Heart left ventricle (tissue), 16 donors: ENCODE measurements at regions not wholly inside any gene's neighbourhood (a gene's known extent, or its start where the extent isn't known, plus 50 kb on each side); places are given as distances from the start of the nearest gene placed in this dataset.

Source experiments
- ATAC-seq, 4 donors: fragments of 200-7000 bp; cut with Tn5 transposase; one replicate each; pipeline ENCODE4 v1.9.1; 2020 to 2022; ENCODE audit warnings: moderate library complexity in 4 of 4, mild to moderate bottlenecking in 3 of 4, moderate number of reproducible peaks in 1 of 4
- DNase-seq, 5 donors: peaks; one replicate each; pipeline ENCODE4 v3.0.0-alpha.2; 2020
- H3K27ac ChIP-seq, 12 donors: fragments of 200-600 bp; sonication (generic) in 4 of 12; one replicate each; pipeline versions ENCODE4 v1.5.0 to v1.8.0; 2016 to 2022; ENCODE audit warnings: mild to moderate bottlenecking in 2 of 12
- H3K27me3 ChIP-seq, 9 donors: fragments of 200-600 bp; sonication (generic) in 2 of 9; one replicate each; pipeline versions ENCODE4 v1.5.1 to v1.8.0; 2016 to 2022; ENCODE audit warnings: mild to moderate bottlenecking in 3 of 9
- H3K36me3 ChIP-seq, 9 donors: fragments of 200-600 bp; sonication (generic) in 2 of 9; one replicate each; pipeline versions ENCODE4 v1.5.0 to v1.8.0; 2018 to 2022; ENCODE audit warnings: mild to moderate bottlenecking in 2 of 9
- H3K4me1 ChIP-seq, 12 donors: fragments of 200-600 bp; sonication (generic) in 4 of 12; one replicate each; pipeline versions ENCODE4 v1.5.0 to v1.8.0; 2016 to 2022; ENCODE audit warnings: mild to moderate bottlenecking in 3 of 12
- H3K4me3 ChIP-seq, 12 donors: fragments of 200-600 bp; sonication (generic) in 4 of 12; one replicate each; pipeline versions ENCODE4 v1.5.0 to v1.8.0; 2017 to 2022; ENCODE audit warnings: mild to moderate bottlenecking in 9 of 12, moderate library complexity in 4 of 12
- H3K9me3 ChIP-seq, 12 donors: fragments of 200-600 bp; sonication (generic) in 4 of 12; one replicate each; pipeline versions ENCODE4 v1.5.0 to v1.8.0; 2016 to 2022; ENCODE audit warnings: mild to moderate bottlenecking in 1 of 12
- POLR2A ChIP-seq, 2 donors: fragments of 450-650 bp; IDR thresholded peaks; one replicate each; pipeline ENCODE4 v1.6.1; 2017; ENCODE audit warnings: antibody characterized with exemption in 2 of 2, mild to moderate bottlenecking in 2 of 2, moderate library complexity in 2 of 2
- WGBS, 4 donors: extraction: QIAGEN DNeasy Blood & Tissue Kit in 2 of 4; methylation state at CpG; one replicate each; pipeline versions ENCODE4 v1.1.5 to v1.1.7; 2013 to 2018; 5-methylcytosine and 5-hydroxymethylcytosine counted together
- intact Hi-C, 10 donors: fragments of 100-400 bp; cut with DNase I; formaldehyde crosslinking; loops; one replicate each; pipeline versions ENCODE4 v1.11.1 to v1.14.2; 2022
- TF ChIP-seq, protein P1 (sequence below), 12 donors: fragments of 200-600 bp; sonication (generic) in 4 of 12; IDR thresholded peaks; one replicate each; pipeline versions ENCODE4 v1.5.0 to v1.8.0; 2018 to 2022; ENCODE audit warnings: antibody characterized with exemption in 12 of 12, mild to moderate bottlenecking in 5 of 12
- donor health status: ischemic (EF 13 %, LVEDD 7.1; RV severe dilation, severe dysfunction).
- donor health status: healthy with polysubstance abuse.
- donor health status: DM: no; HTN: yes; CAD: no.
- donor health status: DM: no; HTN: no; CAD: no.
- donor health status: ischemic (EF 25% LVEDD 6.9; RV normal size, moderate dysfunction).
- donor health status: ischemic (EF 25% LVEDD 5.7; RV mildly dilated, moderate dysfunction).
- donor health status: healthy.
- donor health status: DM: yes; HTN: yes; CAD: no.
- donor health status: ischemic (EF 35%, LVEDD 5.7; RV mildly dilated, moderate dysfunction).
- donor health status: nonischemic (EF 11% LVEDD 7.7; RV severe dilation, severe dysfunction).
- donor health status: DM: yes; HTN: yes; CAD: no.
- donor health status: PGD.
- donor health status: ischemic (EF 29% LVEDD 5.4; RV normal size, mild dysfunction).
- donor health status: nonischemic (EF 23%, LVEDD 6.1; RV moderate dilation, normal function).

DNA sequence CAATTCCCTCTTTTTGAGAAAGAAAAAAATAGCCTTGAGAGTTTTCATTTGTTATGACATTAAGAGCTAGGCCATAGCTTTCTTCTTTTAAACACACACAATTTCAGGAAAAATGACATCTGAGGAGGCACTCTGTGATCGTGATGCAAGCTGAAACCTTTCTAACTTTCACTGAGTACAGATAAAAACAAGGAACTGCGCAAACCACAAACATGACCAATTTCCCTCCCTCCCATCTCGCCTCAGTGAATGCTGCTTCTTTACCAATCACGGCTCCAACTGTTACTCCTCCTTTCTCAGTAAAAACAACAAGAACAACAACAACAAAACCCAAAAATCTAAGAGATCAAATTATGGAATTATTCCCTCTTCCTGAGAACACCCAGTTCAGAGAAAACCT is 626.8 kb downstream of the TLL1 start:
- Histone ChIP-seq H3K4me1 (no peaks in the 10 kb centered on the region), H3K27ac (no peak overlapping the region), H3K4me3 (no peak overlapping the region), H3K27me3 (peaks cover 0 to 3% (median 0%) of the 10 kb centered on the region in 9 donors), H3K9me3 (no peaks in the 10 kb centered on the region), H3K36me3 (no peaks in the 10 kb centered on the region)
- ATAC-seq (no peak), DNase-seq (no peak)
- TF ChIP-seq, protein P1, sequence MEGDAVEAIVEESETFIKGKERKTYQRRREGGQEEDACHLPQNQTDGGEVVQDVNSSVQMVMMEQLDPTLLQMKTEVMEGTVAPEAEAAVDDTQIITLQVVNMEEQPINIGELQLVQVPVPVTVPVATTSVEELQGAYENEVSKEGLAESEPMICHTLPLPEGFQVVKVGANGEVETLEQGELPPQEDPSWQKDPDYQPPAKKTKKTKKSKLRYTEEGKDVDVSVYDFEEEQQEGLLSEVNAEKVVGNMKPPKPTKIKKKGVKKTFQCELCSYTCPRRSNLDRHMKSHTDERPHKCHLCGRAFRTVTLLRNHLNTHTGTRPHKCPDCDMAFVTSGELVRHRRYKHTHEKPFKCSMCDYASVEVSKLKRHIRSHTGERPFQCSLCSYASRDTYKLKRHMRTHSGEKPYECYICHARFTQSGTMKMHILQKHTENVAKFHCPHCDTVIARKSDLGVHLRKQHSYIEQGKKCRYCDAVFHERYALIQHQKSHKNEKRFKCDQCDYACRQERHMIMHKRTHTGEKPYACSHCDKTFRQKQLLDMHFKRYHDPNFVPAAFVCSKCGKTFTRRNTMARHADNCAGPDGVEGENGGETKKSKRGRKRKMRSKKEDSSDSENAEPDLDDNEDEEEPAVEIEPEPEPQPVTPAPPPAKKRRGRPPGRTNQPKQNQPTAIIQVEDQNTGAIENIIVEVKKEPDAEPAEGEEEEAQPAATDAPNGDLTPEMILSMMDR (IDR thresholded peaks at IDR 0.05): no peak
- no peak for TF ChIP-seq POLR2A (IDR thresholded peaks at IDR 0.05)
- intact Hi-C loops: no loop called here
- WGBS, 4 donors: 39 to 70% (median 52%) methylated on average over 4 of the region's 4 CpGs

DNA sequence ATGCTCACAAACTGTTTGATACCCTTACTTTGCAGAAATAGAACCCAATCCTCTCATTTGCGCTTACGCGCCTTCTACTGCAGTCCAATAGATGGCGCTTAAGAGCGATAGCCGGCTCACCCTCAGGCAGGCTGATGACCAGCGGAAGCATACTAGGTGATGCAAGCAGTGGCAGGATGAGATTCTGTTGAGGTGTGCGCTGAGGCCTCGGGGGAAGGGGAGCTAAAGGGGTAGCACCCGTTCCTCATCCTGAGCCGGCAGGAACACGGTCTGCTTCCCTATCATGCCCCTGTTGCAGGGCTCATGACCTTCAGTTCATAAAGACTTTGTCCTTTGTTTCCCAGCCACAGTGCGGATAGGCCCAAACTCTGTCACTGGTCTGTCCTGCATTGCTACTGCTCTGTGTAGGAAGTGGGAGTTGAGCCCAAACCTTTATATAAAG is 628.9 kb downstream of the TLL1 start:
- H3K4me1 ChIP-seq: no peaks in the 10 kb centered on the region
- DNase-seq: peak in 1 of 5 donors; percentile 25
- H3K27me3 ChIP-seq: peaks cover 0 to 3% (median 0%) of the 10 kb centered on the region in 9 donors
- H3K9me3 ChIP-seq: no peaks in the 10 kb centered on the region
- no peak overlapping the region for H3K27ac ChIP-seq
- peak in 2 of 4 donors; percentile 32 to 56 for ATAC-seq
- intact Hi-C loops: no loop called here
- H3K36me3 ChIP-seq: no peaks in the 10 kb centered on the region
- TF ChIP-seq POLR2A (IDR thresholded peaks at IDR 0.05): no peak
- TF ChIP-seq, protein P1 (IDR thresholded peaks at IDR 0.05): peak in 7 of 12 donors; percentile 8 to 43 (median 18)
- 15 to 21% (median 17%) methylated on average over 13 of the region's 13 CpGs for WGBS, 4 donors
- no peak overlapping the region for H3K4me3 ChIP-seq

DNA sequence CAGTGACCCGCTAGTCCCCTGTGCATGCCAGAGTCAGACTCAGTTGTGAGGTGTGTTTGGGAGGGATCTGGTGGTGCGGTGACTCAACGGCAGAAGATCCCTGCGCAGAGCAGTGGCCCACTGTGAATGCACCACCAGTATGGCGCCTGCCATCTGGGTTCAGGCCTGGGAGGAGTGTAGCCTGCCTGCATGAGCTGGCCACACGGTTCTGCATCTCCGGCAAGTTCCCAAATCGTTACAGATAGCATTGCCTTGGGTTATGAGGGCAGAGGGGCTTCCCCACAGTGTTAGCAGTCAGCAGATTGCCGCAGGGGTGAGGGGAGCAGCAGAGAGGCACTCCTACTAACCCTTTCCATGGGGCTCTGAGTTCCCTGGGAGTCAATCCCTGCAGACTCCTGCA is 629.6 kb downstream of the TLL1 start:
- TF ChIP-seq, protein P1 (IDR thresholded peaks at IDR 0.05): no peak
- no peak for TF ChIP-seq POLR2A (IDR thresholded peaks at IDR 0.05)
- DNase-seq (no peak), ATAC-seq (peak in 1 of 4 donors; percentile 20)
- Histone ChIP-seq H3K27me3 (peaks cover 0 to 3% (median 0%) of the 10 kb centered on the region in 9 donors), H3K4me3 (no peak overlapping the region), H3K4me1 (no peaks in the 10 kb centered on the region), H3K36me3 (no peaks in the 10 kb centered on the region), H3K9me3 (no peaks in the 10 kb centered on the region), H3K27ac (no peak overlapping the region)
- intact Hi-C loops: no loop called here
- 75 to 97% (median 85%) methylated on average over 6 to 9 of the region's 9 CpGs for WGBS, 4 donors

DNA sequence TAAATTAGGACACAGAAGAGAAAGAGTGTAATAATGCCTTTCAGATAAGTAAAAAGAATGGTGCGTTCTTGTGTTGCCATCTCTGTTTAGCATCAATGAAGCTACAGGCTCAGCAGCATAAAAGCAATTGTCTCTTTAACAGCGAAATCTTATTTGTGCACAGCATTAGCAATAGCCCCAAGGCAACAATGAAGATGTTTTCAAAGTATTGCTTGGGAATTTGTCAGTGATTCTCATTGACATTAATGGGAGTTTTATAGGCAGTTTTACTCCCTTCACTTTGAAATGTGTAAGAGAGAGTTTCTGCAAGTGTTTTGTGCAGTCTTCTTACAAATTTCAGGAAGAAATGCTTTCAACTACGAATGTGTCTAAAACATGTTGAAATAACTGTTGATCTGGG is 633.0 kb downstream of the TLL1 start:
- H3K36me3 ChIP-seq: no peaks in the 10 kb centered on the region
- H3K27me3 ChIP-seq: peaks cover 0 to under 1% (median 0%) of the 10 kb centered on the region in 9 donors
- DNase-seq (no peak), ATAC-seq (no peak)
- intact Hi-C loops: no loop called here
- no peak overlapping the region for H3K27ac ChIP-seq
- H3K4me3 ChIP-seq: no peak overlapping the region
- WGBS, 4 donors: 75 to 84% (median 78%) methylated on average over 3 of the region's 3 CpGs
- no peaks in the 10 kb centered on the region for H3K4me1 ChIP-seq
- TF ChIP-seq, protein P1 (IDR thresholded peaks at IDR 0.05): no peak
- no peak for TF ChIP-seq POLR2A (IDR thresholded peaks at IDR 0.05)
- no peaks in the 10 kb centered on the region for H3K9me3 ChIP-seq
